22Rv1 (cell line): ENCODE measurements at regions not wholly inside any gene's neighbourhood (a gene's known extent, or its start where the extent isn't known, plus 50 kb on each side); places are given as distances from the start of the nearest gene placed in this dataset.

Experiments used
- CTCF ChIP-seq: fragments of 450-650 bp; IDR thresholded peaks from 2 replicates; pipeline ENCODE4 v1.5.1; 2017; ENCODE audit warnings: mild to moderate bottlenecking
- ZFX ChIP-seq: fragments of 450-650 bp; IDR thresholded peaks from 2 replicates; pipeline ENCODE4 v1.6.1; 2017; ENCODE audit warnings: antibody characterized with exemption, borderline replicate concordance

- TF ChIP-seq CTCF (no peak), ZFX (no peak)
Observed at GRCh38 chrX:40349251-40349650, 231.5 kb upstream of the ATP6AP2 start.
